PC-3 (cell line): ENCODE measurements at regions not wholly inside any gene's neighbourhood (a gene's known extent, or its start where the extent isn't known, plus 50 kb on each side); places are given as distances from the start of the nearest gene placed in this dataset.

Experiments
- ATAC-seq: fragments of 200-7000 bp; cut with Tn5 transposase; 2 replicates; pipeline ENCODE4 v1.9.1; 2020; ENCODE audit warnings: mild to moderate bottlenecking, moderate library complexity
- BruUV-seq: library from RNA; stranded (reverse); fragments of 400-500 nt; replicated peaks from 2 replicates; lab custom pipeline; 2021; lab: Mats Ljungman, UMichigan
- CTCF ChIA-PET: fragments of 300-600 bp; sonication (Branson Sonifier 250); formaldehyde crosslinking; loops from one replicate; lab custom pipeline; 2022; ENCODE audit warnings: antibody characterized with exemption; lab: Charles Lee
- POLR2A ChIA-PET: fragments of 300-600 bp; sonication (Branson Sonifier 250); formaldehyde crosslinking; loops from one replicate; lab custom pipeline; 2022; ENCODE audit warnings: antibody characterized with exemption; ENCODE audit not compliant: unreplicated experiment; lab: Charles Lee
- DNase-seq: peaks from one replicate; pipeline ENCODE4 v3.0.0-alpha.2; 2015
- H2AFZ ChIP-seq: fragments of 300-600 bp; sonication (generic); 2 replicates; pipeline ENCODE4 v1.6.0; 2016; ENCODE audit warnings: antibody characterized with exemption, low read length
- H3F3A ChIP-seq: fragments of 300-600 bp; sonication (generic); one replicate; pipeline ENCODE4 v1.6.0; 2017; ENCODE audit warnings: antibody characterized with exemption, low read length, control low read depth, mild to moderate bottlenecking; ENCODE audit not compliant: unreplicated experiment
- H3K27ac ChIP-seq: fragments of 300-600 bp; sonication (generic); 2 replicates; pipeline ENCODE4 v1.5.1; 2016; ENCODE audit warnings: mild to moderate bottlenecking, low read length
- H3K27me3 ChIP-seq: fragments of 300-600 bp; sonication (generic); 2 replicates; pipeline ENCODE4 v1.6.1; 2016; ENCODE audit warnings: low read length, mixed read lengths
- H3K36me3 ChIP-seq: fragments of 300-600 bp; sonication (generic); 2 replicates; pipeline ENCODE4 v1.6.1; 2016; ENCODE audit warnings: low read depth, mixed run types, low read length, mixed read lengths
- H3K4me1 ChIP-seq: fragments of 300-600 bp; sonication (generic); 2 replicates; pipeline ENCODE4 v1.5.1; 2016; ENCODE audit warnings: low read length; ENCODE audit not compliant: insufficient read depth
- H3K4me2 ChIP-seq: fragments of 300-600 bp; sonication (generic); 2 replicates; pipeline ENCODE4 v1.6.0; 2016; ENCODE audit warnings: low read length
- H3K4me3 ChIP-seq: fragments of 300-600 bp; sonication (generic); 2 replicates; pipeline ENCODE4 v1.5.1; 2016; ENCODE audit warnings: mild to moderate bottlenecking, low read length, mixed read lengths
- H3K79me2 ChIP-seq: fragments of 300-600 bp; sonication (generic); 2 replicates; pipeline ENCODE4 v1.6.1; 2017; ENCODE audit warnings: low read length, mixed read lengths
- H3K9ac ChIP-seq: fragments of 300-600 bp; sonication (generic); 2 replicates; pipeline ENCODE4 v1.6.0; 2016; ENCODE audit warnings: mild to moderate bottlenecking, low read length
- H3K9me2 ChIP-seq: fragments of 300-600 bp; sonication (generic); replicated peaks from 2 replicates; pipeline ENCODE4 v1.6.1; 2016; ENCODE audit warnings: mixed run types, low read length, mixed read lengths
- H3K9me3 ChIP-seq: fragments of 300-600 bp; sonication (generic); 2 replicates; pipeline ENCODE4 v1.6.1; 2016; ENCODE audit warnings: low read length, mixed read lengths
- H4K20me1 ChIP-seq: fragments of 300-600 bp; sonication (generic); 2 replicates; pipeline ENCODE4 v1.6.1; 2016; ENCODE audit warnings: low read length, mixed read lengths
- CTCF ChIP-seq: fragments of 300-600 bp; sonication (generic); conservative IDR thresholded peaks from 2 replicates; pipeline ENCODE4 v1.5.1; 2017; ENCODE audit warnings: antibody characterized with exemption, low read depth, mild to moderate bottlenecking, low read length
- EZH2 ChIP-seq: fragments of 300-600 bp; sonication (generic); IDR thresholded peaks from one replicate; pipeline ENCODE4 v1.6.1; 2017; ENCODE audit warnings: antibody characterized with exemption, mild to moderate bottlenecking, low read length; ENCODE audit not compliant: unreplicated experiment
- EZH2phosphoT487 ChIP-seq: fragments of 300-600 bp; sonication (generic); IDR thresholded peaks from 2 replicates; pipeline ENCODE4 v1.6.1; 2018; ENCODE audit warnings: mild to moderate bottlenecking, antibody characterized with exemption, low read length, borderline replicate concordance
- intact Hi-C: fragments of 100-400 bp; cut with micrococcal nuclease; formaldehyde crosslinking; loops from 2 replicates; pipeline ENCODE4 v1.9.0; 2023

DNA sequence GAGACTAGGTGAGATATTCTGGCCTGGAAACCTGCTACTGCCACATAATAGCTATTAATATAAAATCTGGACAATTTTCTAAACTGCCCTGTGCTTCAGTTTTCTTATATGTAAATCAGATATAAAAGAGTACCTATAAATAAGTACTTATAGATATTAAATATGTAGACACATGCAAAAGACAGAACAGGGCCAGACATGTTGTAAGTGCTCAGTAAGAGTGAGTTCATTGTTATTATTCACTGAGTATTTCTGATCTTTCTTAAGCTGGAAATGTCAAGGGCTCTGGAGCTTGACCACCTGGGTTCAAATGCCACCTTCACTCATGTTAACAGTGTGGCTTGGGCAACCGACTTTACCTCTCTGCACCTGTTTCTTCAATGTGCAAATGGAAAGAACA is 179.8 kb downstream of the GALC start:
- Histone ChIP-seq H3K9ac (no peak overlapping the region), H4K20me1 (no peaks in the 10 kb centered on the region), H2AFZ (no peak overlapping the region), H3K79me2 (no peaks in the 10 kb centered on the region), H3K27ac (no peak overlapping the region), H3K4me2 (no peak overlapping the region), H3F3A (no peaks in the 10 kb centered on the region), H3K27me3 (peaks cover 23% of the 10 kb centered on the region), H3K9me3 (no peaks in the 10 kb centered on the region), H3K4me3 (no peak overlapping the region), H3K36me3 (no peaks in the 10 kb centered on the region), H3K4me1 (no peaks in the 10 kb centered on the region), H3K9me2 (no peaks in the 10 kb centered on the region)
- DNase-seq = no peak
- ATAC-seq = no peak
- POLR2A ChIA-PET = no interaction called here
- intact Hi-C loops = no loop called here
- CTCF ChIA-PET = no interaction called here
- BruUV-seq = no TSS peak
- TF ChIP-seq EZH2phosphoT487 (no peak), CTCF (no peak), EZH2 (no peak)

DNA sequence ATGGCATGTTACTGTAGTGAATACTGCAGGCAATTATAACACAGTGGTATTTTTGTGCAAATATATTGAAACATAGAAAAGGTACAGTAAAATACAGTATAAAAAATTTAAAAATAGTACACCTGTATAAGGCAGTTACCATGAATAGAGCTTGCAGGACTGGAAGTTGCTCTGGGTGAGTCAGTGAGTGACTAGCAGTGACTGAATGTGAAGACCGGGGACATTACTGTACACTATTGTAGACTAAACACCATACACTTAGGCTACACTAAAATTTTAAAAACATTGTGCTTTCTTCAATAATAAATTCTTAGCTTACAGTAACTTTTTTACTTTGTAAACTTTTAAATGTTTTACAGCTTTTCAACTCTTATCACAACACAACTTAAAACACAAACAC is 181.7 kb downstream of the GALC start:
- ChIA-PET POLR2A (no interaction called here), CTCF (no interaction called here)
- Histone ChIP-seq H3K4me2 (no peak overlapping the region), H3F3A (no peaks in the 10 kb centered on the region), H3K36me3 (no peaks in the 10 kb centered on the region), H3K9me2 (no peaks in the 10 kb centered on the region), H4K20me1 (no peaks in the 10 kb centered on the region), H3K9me3 (no peaks in the 10 kb centered on the region), H3K4me1 (no peaks in the 10 kb centered on the region), H3K27ac (no peak overlapping the region), H3K79me2 (no peaks in the 10 kb centered on the region), H3K9ac (no peak overlapping the region), H3K27me3 (peaks cover 20% of the 10 kb centered on the region), H2AFZ (no peak overlapping the region), H3K4me3 (no peak overlapping the region)
- no TSS peak for BruUV-seq
- no peak for DNase-seq
- TF ChIP-seq EZH2phosphoT487 (no peak), EZH2 (no peak), CTCF (no peak)
- intact Hi-C loops = no loop called here
- no peak for ATAC-seq

GRCh38 chr14:87810711-87811110 is 182.3 kb downstream of the GALC start:
- H4K20me1 ChIP-seq = no peaks in the 10 kb centered on the region
- intact Hi-C loops = no loop called here
- H3K4me2 ChIP-seq = no peak overlapping the region
- BruUV-seq = no TSS peak
- H3K9ac ChIP-seq = no peak overlapping the region
- DNase-seq (peak; percentile 18), ATAC-seq (no peak)
- no peaks in the 10 kb centered on the region for H3K36me3 ChIP-seq
- H3K4me3 ChIP-seq = no peak overlapping the region
- ChIA-PET POLR2A (no interaction called here), CTCF (no interaction called here)
- H3F3A ChIP-seq = no peaks in the 10 kb centered on the region
- peaks cover 20% of the 10 kb centered on the region for H3K27me3 ChIP-seq
- no peaks in the 10 kb centered on the region for H3K4me1 ChIP-seq
- H3K79me2 ChIP-seq = no peaks in the 10 kb centered on the region
- no peak overlapping the region for H3K27ac ChIP-seq
- no peaks in the 10 kb centered on the region for H3K9me3 ChIP-seq
- TF ChIP-seq EZH2phosphoT487 (no peak), CTCF (no peak), EZH2 (no peak)
- H2AFZ ChIP-seq = no peak overlapping the region
- H3K9me2 ChIP-seq = no peaks in the 10 kb centered on the region
